ENCODE measurements at regions not wholly inside any gene's neighbourhood (a gene's known extent, or its start where the extent isn't known, plus 50 kb on each side); places are given as distances from the start of the nearest gene placed in this dataset.

GRCh38 chr3:59258550-59259260 lies 208.9 kb upstream of the CFAP20DC start:
- Mint-ChIP-seq H3K9me3 (no peaks in the 10 kb centered on the region), H3K27me3 (no peaks in the 10 kb centered on the region), H3K27ac (no peak overlapping the region), H3K4me1 (ENCODE audit: low read depth) (no peaks in the 10 kb centered on the region), H3K4me3 (no peak overlapping the region), H3K36me3 (ENCODE audit: low read depth) (no peaks in the 10 kb centered on the region)
- POLR2A ChIA-PET: no interaction called here
- no peak for ATAC-seq
- intact Hi-C loops (cut with micrococcal nuclease): no loop called here
- CTCF ChIA-PET: no interaction called here
- DNase-seq: no peak
- TF ChIP-seq CTCF (IDR thresholded peaks at IDR 0.05): no peak

GRCh38 chr3:59257506-59257905 lies 207.7 kb upstream of the CFAP20DC start:
- no peak overlapping the region for H3K4me3 Mint-ChIP-seq
- H3K27me3 Mint-ChIP-seq: no peaks in the 10 kb centered on the region
- no peaks in the 10 kb centered on the region for H3K4me1 Mint-ChIP-seq (ENCODE audit: low read depth)
- no peak for DNase-seq
- no peaks in the 10 kb centered on the region for H3K36me3 Mint-ChIP-seq (ENCODE audit: low read depth)
- H3K9me3 Mint-ChIP-seq: no peaks in the 10 kb centered on the region
- H3K27ac Mint-ChIP-seq: no peak overlapping the region
- ChIA-PET CTCF (no interaction called here), POLR2A (no interaction called here)
- intact Hi-C loops (cut with micrococcal nuclease): no loop called here
- no peak for ATAC-seq
- TF ChIP-seq CTCF (IDR thresholded peaks at IDR 0.05): no peak

GRCh38 chr3:59256230-59256629 lies 206.4 kb upstream of the CFAP20DC start:
- ChIA-PET CTCF (no interaction called here), POLR2A (no interaction called here)
- ATAC-seq: no peak

GRCh38 chr3:59254976-59255375 lies 205.2 kb upstream of the CFAP20DC start:
- intact Hi-C loops (cut with micrococcal nuclease): no loop called here
- ChIA-PET POLR2A (no interaction called here), CTCF (no interaction called here)
- Mint-ChIP-seq H3K4me1 (ENCODE audit: low read depth) (no peaks in the 10 kb centered on the region), H3K36me3 (ENCODE audit: low read depth) (no peaks in the 10 kb centered on the region), H3K27ac (no peak overlapping the region), H3K4me3 (no peak overlapping the region), H3K27me3 (no peaks in the 10 kb centered on the region), H3K9me3 (no peaks in the 10 kb centered on the region)
- no peak for TF ChIP-seq CTCF (IDR thresholded peaks at IDR 0.05)
- ATAC-seq (no peak), DNase-seq (no peak)

More at GRCh38 chr3:59256230-59256629, 206.4 kb upstream of the CFAP20DC start:
- intact Hi-C loops (cut with micrococcal nuclease): no loop called here
- Mint-ChIP-seq H3K4me3 (no peak overlapping the region), H3K27ac (no peak overlapping the region), H3K9me3 (no peaks in the 10 kb centered on the region), H3K36me3 (ENCODE audit: low read depth) (no peaks in the 10 kb centered on the region), H3K27me3 (no peaks in the 10 kb centered on the region), H3K4me1 (ENCODE audit: low read depth) (no peaks in the 10 kb centered on the region)
- DNase-seq: no peak
- no peak for TF ChIP-seq CTCF (IDR thresholded peaks at IDR 0.05)

- no peak for TF ChIP-seq CTCF (IDR thresholded peaks at IDR 0.05)
- CTCF ChIA-PET: no interaction called here
- POLR2A ChIA-PET: no interaction called here
These were observed 204.6 kb upstream of the CFAP20DC start for GRCh38 chr3:59254433-59254832.

More at GRCh38 chr3:59254433-59254832, 204.6 kb upstream of the CFAP20DC start:
- H3K27ac Mint-ChIP-seq: no peak overlapping the region
- ATAC-seq (no peak), DNase-seq (no peak)
- no peak overlapping the region for H3K4me3 Mint-ChIP-seq
- H3K27me3 Mint-ChIP-seq: no peaks in the 10 kb centered on the region
- H3K36me3 Mint-ChIP-seq (ENCODE audit: low read depth): no peaks in the 10 kb centered on the region
- intact Hi-C loops (cut with micrococcal nuclease): no loop called here
- no peaks in the 10 kb centered on the region for H3K4me1 Mint-ChIP-seq (ENCODE audit: low read depth)
- H3K9me3 Mint-ChIP-seq: no peaks in the 10 kb centered on the region

Measured in activated CD8-positive, alpha-beta T cell treated with anti-CD3 and anti-CD28 coated beads for 36 hours (primary cell).